BJ (cell line): ENCODE measurements at regions not wholly inside any gene's neighbourhood (a gene's known extent, or its start where the extent isn't known, plus 50 kb on each side); places are given as distances from the start of the nearest gene placed in this dataset.

Experiments used
- CTCF ChIA-PET: fragments of 350-600 bp; formaldehyde crosslinking; extraction: SDS; loops from one replicate; lab custom pipeline; 2021; ENCODE audit warnings: antibody characterized with exemption, inconsistent platforms; lab: Yijun Ruan, JAX
- POLR2A ChIA-PET: fragments of 300-600 bp; sonication (Branson Sonifier 250); formaldehyde crosslinking; extraction: SDS; loops from one replicate; lab custom pipeline; 2021; ENCODE audit warnings: antibody characterized with exemption; lab: Charles Lee
- DNase-seq: peaks from one replicate; pipeline ENCODE4 v3.0.0-alpha.2; 2011; ENCODE audit warnings: low read depth
- H3K27me3 ChIP-seq: 2 replicates; pipeline ENCODE4 v1.6.0; 2011; ENCODE audit warnings: low read length; ENCODE audit not compliant: control insufficient read depth, insufficient read depth
- H3K36me3 ChIP-seq: 2 replicates; pipeline ENCODE4 v1.5.1; 2011; ENCODE audit warnings: low read length; ENCODE audit not compliant: control insufficient read depth, insufficient read depth
- H3K4me3 ChIP-seq: 2 replicates; pipeline ENCODE4 v1.5.1; 2011; ENCODE audit warnings: low read depth, mild to moderate bottlenecking, control low read depth, low read length
- CTCF ChIP-seq: IDR thresholded peaks from 2 replicates; pipeline ENCODE4 v1.5.1; 2011; ENCODE audit warnings: low read depth, mild to moderate bottlenecking, control low read depth, inconsistent platforms, low read length, moderate library complexity; ENCODE audit not compliant: insufficient read depth

- POLR2A ChIA-PET: no interaction called here
- H3K27me3 ChIP-seq: no peaks in the 10 kb centered on the region
- CTCF ChIA-PET: interaction anchor here (1.5 kb wide), 1 partner anchor 16 kb away, joined by 3 read pairs; no protein-coding TSS in a partner anchor
- no peak for DNase-seq
- H3K36me3 ChIP-seq: no peaks in the 10 kb centered on the region
- no peak for TF ChIP-seq CTCF
- H3K4me3 ChIP-seq: no peak overlapping the region
These were observed 154.4 kb upstream of the PREP start for GRCh38 chr6:105557291-105557690.

- no peak for TF ChIP-seq CTCF
- ChIA-PET CTCF (interaction anchor here (0.6 to 0.7 kb wide), 2 partner anchors 435 to 988 kb away, joined by 3 read pairs; no protein-coding TSS in a partner anchor), POLR2A (no interaction called here)
These were observed 150.3 kb upstream of the PREP start for GRCh38 chr6:105553171-105553570.

GRCh38 chr6:105550955-105551620 is 148.2 kb upstream of the PREP start:
- DNase-seq: no peak

More at GRCh38 chr6:105553171-105553570, 150.3 kb upstream of the PREP start:
- H3K27me3 ChIP-seq: no peaks in the 10 kb centered on the region
- H3K4me3 ChIP-seq: no peak overlapping the region
- no peak for DNase-seq
- no peaks in the 10 kb centered on the region for H3K36me3 ChIP-seq

GRCh38 chr6:105546754-105547153 is 143.9 kb upstream of the PREP start:
- no peak for DNase-seq
- ChIA-PET CTCF (interaction anchor here (1.5 kb wide), 1 partner anchor 23 kb away, joined by 3 read pairs; no protein-coding TSS in a partner anchor), POLR2A (interaction anchor here (0.6 kb wide), 1 partner anchor 9 kb away, joined by 3 read pairs; no protein-coding TSS in a partner anchor)
- H3K36me3 ChIP-seq: no peaks in the 10 kb centered on the region
- no peak overlapping the region for H3K4me3 ChIP-seq
- no peak for TF ChIP-seq CTCF
- H3K27me3 ChIP-seq: no peaks in the 10 kb centered on the region

More at GRCh38 chr6:105550955-105551620, 148.2 kb upstream of the PREP start:
- ChIA-PET CTCF (interaction anchor here (0.6 to 1.2 kb wide), 3 partner anchors 39 to 707 kb away, joined by 3 read pairs; no protein-coding TSS in a partner anchor), POLR2A (no interaction called here)
- H3K36me3 ChIP-seq: no peaks in the 10 kb centered on the region
- TF ChIP-seq CTCF: no peak
- H3K27me3 ChIP-seq: no peaks in the 10 kb centered on the region
- no peak overlapping the region for H3K4me3 ChIP-seq

- H3K27me3 ChIP-seq: no peaks in the 10 kb centered on the region
- ChIA-PET CTCF (interaction anchor here (1.0 to 1.5 kb wide), 2 partner anchors 23 to 115 kb away, joined by 3 to 4 read pairs; no protein-coding TSS in a partner anchor), POLR2A (interaction anchor here (0.6 kb wide), 1 partner anchor 9 kb away, joined by 3 read pairs; no protein-coding TSS in a partner anchor)
- H3K36me3 ChIP-seq: no peaks in the 10 kb centered on the region
- no peak for TF ChIP-seq CTCF
- DNase-seq: peak; percentile 92
- H3K4me3 ChIP-seq: no peak overlapping the region
These were observed 143.3 kb upstream of the PREP start for GRCh38 chr6:105545947-105546731.
